HG02610 (cell line): ENCODE measurements at regions not wholly inside any gene's neighbourhood (a gene's known extent, or its start where the extent isn't known, plus 50 kb on each side); places are given as distances from the start of the nearest gene placed in this dataset.
A peak's percentile ranks its signal among the peaks of the same experiment; 100 is the strongest.
"Not testable (repeated sequence)": the region's sequence is repeated elsewhere in the genome, so short reads cannot be mapped to it uniquely, and the experiment has no call there.

Experiments used
- ATAC-seq: cut with Tn5 transposase; IDR thresholded peaks from one replicate; pipeline ENCODE4 v1.9.1; 2021; ENCODE audit warnings: mild to moderate bottlenecking, moderate library complexity; ENCODE audit not compliant: unreplicated experiment

- ATAC-seq = no peak
Measured at GRCh38 chr14:105635560-105635959, 109.2 kb downstream of the TMEM121 start.

DNA sequence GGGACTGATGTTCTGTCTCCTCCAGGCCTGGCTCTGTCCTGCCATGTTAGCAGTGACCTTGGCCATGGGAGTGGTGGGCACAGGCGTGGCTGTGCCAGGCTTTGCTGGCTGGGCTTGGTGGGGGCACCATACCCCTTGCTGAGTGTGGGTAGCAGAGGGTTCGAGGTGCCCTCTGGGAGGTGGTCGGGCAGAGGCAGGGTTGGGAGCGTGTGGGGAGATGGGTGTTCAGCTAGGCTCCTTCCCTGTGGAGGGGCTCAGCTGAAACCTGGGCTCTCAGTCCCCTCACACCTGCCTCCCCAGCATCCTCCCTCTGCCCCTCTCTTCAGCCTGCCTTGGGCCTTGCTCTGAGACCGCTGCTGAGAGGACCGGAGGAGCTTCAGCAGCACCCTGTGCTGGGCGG lies 109.6 kb downstream of the TMEM121 start:
- not testable (repeated sequence) for ATAC-seq

- ATAC-seq = no peak
Measured at GRCh38 chr14:105636935-105637334, 110.6 kb downstream of the TMEM121 start.

GRCh38 chr14:105637345-105637744 lies 111.0 kb downstream of the TMEM121 start:
- not testable (repeated sequence) for ATAC-seq

DNA sequence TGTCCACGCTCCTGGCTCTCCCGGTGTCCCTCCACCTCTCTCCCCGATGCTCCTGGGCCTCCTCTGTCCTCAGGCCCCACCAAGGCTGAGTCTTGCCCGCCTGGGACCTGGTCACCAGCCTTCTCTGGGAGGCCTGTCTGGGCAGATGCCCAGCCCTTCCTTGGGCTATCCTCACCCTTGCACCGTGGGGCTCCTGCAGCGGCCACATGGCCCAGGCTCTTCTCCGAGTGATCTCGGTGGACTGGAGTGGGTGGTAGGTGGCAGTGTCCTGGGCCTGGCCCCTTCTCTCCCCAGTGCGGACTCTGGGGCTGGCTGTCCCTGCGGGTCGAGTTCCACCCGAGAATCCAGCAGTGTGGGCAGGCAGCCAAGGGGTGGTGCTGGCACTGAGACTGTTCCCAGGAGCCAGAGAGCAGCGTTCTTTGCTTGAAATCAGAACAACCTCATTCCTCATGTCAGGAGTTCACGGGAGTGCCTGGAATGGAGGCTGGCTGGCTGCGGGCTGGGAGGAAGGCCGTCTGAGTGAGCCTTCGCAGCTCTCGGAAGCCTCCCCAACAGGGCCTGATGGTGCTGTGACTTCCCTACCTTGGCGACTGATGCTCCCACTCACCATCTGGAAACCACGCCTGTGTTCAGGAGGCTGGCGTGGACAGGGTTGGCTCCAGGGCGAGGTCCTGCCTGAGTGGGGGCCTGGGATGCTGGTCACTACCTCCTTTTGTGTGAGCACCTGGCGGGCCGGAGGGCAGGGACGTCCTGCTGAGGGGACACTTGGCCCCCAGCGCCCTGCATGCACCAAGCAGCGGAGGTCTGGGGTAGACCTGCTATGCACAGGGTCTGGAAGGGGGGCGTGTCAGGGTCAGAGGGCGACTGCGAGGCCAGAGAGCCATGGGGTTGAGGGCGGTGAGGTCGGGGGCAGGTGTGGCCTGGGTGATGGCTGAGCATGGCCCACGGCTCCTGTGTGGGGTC lies 113.9 kb downstream of the TMEM121 start:
- not testable (repeated sequence) for ATAC-seq

- ATAC-seq = no peak
Measured at GRCh38 chr14:105641075-105641937, 114.9 kb downstream of the TMEM121 start.

- not testable (repeated sequence) for ATAC-seq
Measured at GRCh38 chr14:105641951-105642350, 115.6 kb downstream of the TMEM121 start.

- ATAC-seq = not testable (repeated sequence)
Measured at GRCh38 chr14:105642486-105642885, 116.1 kb downstream of the TMEM121 start.

DNA sequence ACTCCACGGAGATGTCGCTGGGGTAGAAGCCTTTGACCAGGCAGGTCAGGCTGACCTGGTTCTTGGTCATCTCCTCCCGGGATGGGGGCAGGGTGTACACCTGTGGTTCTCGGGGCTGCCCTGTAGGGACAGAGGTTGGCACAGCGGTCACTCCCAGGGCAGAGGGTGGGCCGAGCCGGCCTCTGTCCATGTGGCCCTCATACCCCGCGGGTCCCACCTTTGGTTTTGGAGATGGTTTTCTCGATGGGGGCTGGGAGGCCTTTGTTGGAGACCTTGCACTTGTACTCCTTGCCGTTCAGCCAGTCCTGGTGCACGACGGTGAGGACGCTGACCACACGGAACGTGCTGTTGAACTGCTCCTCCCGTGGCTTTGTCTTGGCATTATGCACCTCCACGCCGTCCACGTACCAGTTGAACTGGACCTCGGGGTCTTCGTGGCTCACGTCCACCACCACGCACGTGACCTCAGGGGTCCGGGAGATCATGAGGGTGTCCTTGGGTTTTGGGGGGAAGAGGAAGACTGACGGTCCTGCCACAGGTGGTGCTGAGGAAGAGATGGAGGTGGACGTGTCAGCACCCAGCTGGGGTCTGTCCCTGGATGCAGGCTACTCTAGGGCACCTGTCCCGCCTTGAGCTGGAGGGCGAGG lies 117.1 kb downstream of the TMEM121 start:
- not testable (repeated sequence) for ATAC-seq

GRCh38 chr14:105644053-105644435 lies 117.7 kb downstream of the TMEM121 start:
- ATAC-seq = not testable (repeated sequence)

GRCh38 chr14:105644457-105644856 lies 118.1 kb downstream of the TMEM121 start:
- ATAC-seq = not testable (repeated sequence)

DNA sequence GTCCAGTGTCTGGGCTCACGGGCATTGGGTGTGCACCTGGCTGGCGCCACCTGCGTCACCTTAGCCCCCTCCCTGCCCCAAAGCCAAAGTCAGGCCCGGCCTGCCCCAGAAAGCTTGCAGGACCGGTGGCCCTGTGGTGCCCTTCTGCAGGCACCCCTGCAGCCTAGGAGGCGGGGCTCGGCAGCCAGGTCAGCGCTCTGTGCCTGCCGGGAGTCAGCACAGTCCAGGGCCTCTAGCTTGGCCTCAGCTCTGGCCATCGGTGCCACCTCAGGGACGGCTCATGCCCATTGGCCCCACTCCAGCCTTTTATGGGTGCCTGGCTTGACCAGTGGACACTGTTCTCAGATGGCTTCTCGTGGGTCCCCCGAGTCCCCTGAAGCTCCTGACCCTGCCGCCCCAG lies 118.5 kb downstream of the TMEM121 start:
- ATAC-seq = not testable (repeated sequence)

GRCh38 chr14:105645389-105645788 lies 119.0 kb downstream of the TMEM121 start:
- not testable (repeated sequence) for ATAC-seq

DNA sequence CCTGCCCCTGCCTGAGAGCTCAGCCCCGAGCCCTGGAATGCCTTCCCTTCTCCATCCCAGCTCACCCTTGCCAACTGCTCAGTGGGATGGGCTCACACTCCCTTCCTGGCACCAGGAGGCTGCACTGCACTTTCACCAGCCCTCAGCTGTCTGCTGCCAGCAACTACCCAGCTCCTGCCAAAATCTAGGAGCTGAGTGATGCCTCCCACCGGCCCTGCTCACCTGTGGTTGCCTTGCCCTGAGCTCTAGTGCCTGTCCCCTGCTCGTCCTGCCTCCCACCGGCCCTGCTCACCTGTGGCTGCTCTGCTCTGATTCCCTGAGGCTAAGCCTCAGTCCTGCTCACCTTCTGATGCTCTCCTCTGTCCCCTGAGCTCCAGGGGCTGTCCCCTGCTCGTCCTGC lies 119.8 kb downstream of the TMEM121 start:
- no peak for ATAC-seq

DNA sequence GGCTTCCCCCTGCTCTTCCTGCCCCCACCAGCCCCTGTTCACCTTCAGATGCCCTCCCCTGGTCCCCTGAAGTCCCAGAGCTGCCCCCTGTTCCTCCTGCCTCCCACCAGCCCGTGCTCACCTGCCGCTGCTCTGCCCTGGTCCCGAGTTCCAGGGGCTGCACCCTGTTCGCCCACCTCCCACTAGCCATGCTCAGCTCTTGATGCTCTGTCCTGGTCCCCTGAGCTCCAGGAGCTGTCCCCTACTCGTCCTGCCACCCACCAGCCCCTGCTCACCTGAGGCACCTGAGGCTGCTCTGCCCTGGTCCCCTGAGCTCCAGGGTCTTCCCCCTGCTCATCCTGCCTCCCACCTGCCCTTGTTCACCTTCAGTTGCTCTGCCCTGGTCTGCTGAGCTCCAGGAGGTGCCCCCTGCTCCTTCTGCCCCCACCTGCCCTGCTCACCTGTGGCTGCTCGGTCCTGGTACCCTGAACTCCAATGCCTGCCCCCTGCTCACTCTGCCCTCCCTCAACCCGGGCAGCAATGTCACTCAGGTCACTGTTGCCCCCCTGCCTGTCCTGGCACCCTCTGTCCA lies 120.4 kb downstream of the TMEM121 start:
- not testable (repeated sequence) for ATAC-seq

DNA sequence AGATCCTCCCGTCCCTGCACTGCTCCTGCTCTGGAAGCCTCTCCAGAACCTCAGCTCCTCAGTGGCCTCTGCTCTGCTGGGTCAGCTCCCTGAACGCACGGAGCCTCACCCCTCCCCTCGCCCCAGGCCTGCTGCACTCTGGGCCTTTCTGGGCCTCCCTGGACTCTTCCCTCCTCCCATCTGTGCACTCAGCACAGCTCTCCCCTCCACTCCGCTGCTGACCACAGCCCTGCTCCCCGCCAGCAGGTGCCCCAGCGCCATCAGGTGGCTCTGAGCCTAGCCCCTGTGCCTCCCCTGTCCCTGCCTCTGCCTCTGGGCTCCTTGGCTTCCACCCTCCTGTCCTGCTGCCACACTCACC lies 121.0 kb downstream of the TMEM121 start:
- not testable (repeated sequence) for ATAC-seq

- peak; percentile 62 for ATAC-seq
Measured at GRCh38 chr14:105647784-105648608, 121.6 kb downstream of the TMEM121 start.

- not testable (repeated sequence) for ATAC-seq
Measured at GRCh38 chr14:105648609-105649535, 122.5 kb downstream of the TMEM121 start.

DNA sequence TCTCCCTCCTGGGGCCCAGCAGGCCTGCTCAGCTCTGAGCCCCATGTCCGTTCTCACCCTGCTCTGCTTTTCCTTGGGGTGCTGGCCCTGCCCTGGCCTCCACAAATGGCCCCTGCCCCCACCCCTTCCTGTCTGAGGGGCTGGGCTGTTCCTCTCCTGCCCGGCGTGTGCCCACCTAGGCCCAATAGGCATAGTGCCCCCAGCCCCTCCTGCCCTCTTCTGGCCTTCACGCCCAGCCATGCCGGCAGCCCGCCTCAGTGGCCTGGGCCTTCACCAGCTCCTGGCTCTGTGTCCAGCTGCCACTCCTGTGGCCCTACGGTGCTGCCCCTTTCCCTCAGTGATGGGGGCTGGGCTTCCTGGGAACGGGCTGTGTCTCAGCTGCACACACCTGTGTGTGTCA lies 125.9 kb downstream of the TMEM121 start:
- not testable (repeated sequence) for ATAC-seq
